ENCODE measurements at regions not wholly inside any gene's neighbourhood (a gene's known extent, or its start where the extent isn't known, plus 50 kb on each side); places are given as distances from the start of the nearest gene placed in this dataset.
A peak's percentile ranks its signal among the peaks of the same experiment; 100 is the strongest.

DNA sequence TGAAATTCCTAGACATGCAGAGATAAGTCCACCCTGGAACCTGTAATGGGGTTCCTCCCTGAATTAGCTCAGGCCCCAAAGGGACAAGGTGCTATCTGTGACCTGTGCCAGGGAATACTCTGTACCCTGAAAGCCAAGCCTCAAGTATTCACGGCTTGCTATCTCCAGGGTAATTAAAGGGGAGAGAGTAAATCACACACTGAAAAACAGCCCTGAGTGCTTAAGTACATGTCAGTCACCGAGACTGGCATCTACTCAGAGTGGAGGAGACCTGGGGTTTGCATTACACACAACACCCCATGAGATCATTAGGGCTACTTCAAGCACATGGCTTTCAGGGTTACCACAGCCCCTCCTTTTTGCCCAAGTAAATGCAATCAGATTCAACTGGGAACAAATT is 188.1 kb downstream of the CD83 start:
- Mint-ChIP-seq H3K4me3 (no peak overlapping the region), H3K9me3 (peaks cover 28% of the 10 kb centered on the region), H3K36me3 (ENCODE audit: low read depth) (peaks cover 26% of the 10 kb centered on the region), H3K27me3 (ENCODE audit: insufficient read depth, low read depth, poor library complexity) (peaks cover 4% of the 10 kb centered on the region), H3K27ac (no peak overlapping the region), H3K4me1 (peaks cover 11% of the 10 kb centered on the region; the same call in 2 of the 3 replicates)
- H3K4me1 ChIP-seq (ENCODE audit: insufficient read depth), result 0 out of 2 replicates have a peak, but pooled peaks cover 3% of the 10 kb centered on the region
- peak overlapping the region; percentile 33; the same call in 1 of the 2 replicates for H2AFZ ChIP-seq
- H3K9me2 ChIP-seq (ENCODE audit: insufficient read depth), result peaks cover 8% of the 10 kb centered on the region; the same call in 1 of the 2 replicates
- ATAC-seq, result peak; percentile 64
- DNase-seq (ENCODE audit: low spot score), result no peak
- H3F3A ChIP-seq (replicated peaks; ENCODE audit: low read depth), result no peaks in the 10 kb centered on the region
- H4K20me1 ChIP-seq (replicated peaks; ENCODE audit: insufficient read depth), result no peaks in the 10 kb centered on the region
- no peak overlapping the region for H3K4me2 ChIP-seq
- no peak overlapping the region for H3K27ac ChIP-seq (ENCODE audit: low read depth)
- no peaks in the 10 kb centered on the region for H3K36me3 ChIP-seq (ENCODE audit: insufficient read depth)
- H3K79me2 ChIP-seq (replicated peaks; ENCODE audit: insufficient read depth), result no peaks in the 10 kb centered on the region; the same call in 1 of the 2 replicates
- H3K4me3 ChIP-seq, result no peak overlapping the region
- TF ChIP-seq EZH2phosphoT487 (IDR thresholded peaks at IDR 0.05; ENCODE audit: unreplicated experiment) (no peak), CREB1 (CRISPR knock-in tag; IDR thresholded peaks at IDR 0.05; ENCODE audit: low read depth) (no peak), ZNF114 (CRISPR knock-in tag; IDR thresholded peaks at IDR 0.05) (no peak), ZNF331 (CRISPR knock-in tag; IDR thresholded peaks at IDR 0.05; ENCODE audit: low read depth) (no peak)
- no peaks in the 10 kb centered on the region for H3K27me3 ChIP-seq (ENCODE audit: insufficient read depth)

DNA sequence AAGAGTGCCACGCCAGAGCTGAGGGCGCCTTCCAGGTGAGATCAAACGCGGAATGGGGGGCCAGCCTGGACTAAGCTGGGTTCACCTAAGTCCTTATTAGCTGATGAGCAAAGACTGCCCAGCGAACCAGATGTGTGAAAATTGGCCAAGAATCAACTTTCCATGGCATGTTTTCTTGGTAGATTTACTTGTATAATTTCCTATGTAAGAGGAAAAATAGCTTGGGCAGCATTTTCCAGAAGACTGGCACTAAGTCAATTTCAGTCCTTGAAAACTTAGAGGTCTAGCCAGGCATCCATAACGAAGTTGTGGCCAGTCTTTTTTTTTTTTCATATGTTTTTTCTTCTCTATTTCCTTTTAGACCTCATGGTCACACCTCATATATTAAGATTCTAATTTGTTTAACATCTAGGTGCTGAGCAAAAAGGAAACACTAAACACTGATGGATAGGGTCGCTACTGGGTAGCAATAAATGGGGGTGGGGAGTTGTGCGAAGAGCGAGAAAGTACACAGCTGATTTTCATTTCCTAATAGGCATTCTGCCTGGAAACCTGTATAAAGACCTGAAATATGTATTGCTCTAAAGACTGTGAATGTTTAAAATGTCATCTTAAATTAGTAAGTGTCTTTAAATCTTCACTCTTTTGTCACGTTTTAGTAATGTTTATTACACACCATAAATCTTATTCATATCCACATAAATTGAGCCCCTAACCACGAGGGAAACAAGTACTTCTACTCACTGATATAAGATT is 188.8 kb downstream of the CD83 start:
- Histone ChIP-seq H3K9me2 (ENCODE audit: insufficient read depth) (peaks cover 8% of the 10 kb centered on the region; the same call in 1 of the 2 replicates), H3F3A (replicated peaks; ENCODE audit: low read depth) (no peaks in the 10 kb centered on the region), H2AFZ (peak overlapping the region; percentile 33; the same call in 1 of the 2 replicates), H3K36me3 (ENCODE audit: insufficient read depth) (no peaks in the 10 kb centered on the region), H3K4me3 (no peak overlapping the region), H4K20me1 (replicated peaks; ENCODE audit: insufficient read depth) (no peaks in the 10 kb centered on the region), H3K4me2 (no peak overlapping the region), H3K4me1 (ENCODE audit: insufficient read depth) (0 out of 2 replicates have a peak, but pooled peaks cover 3% of the 10 kb centered on the region), H3K27me3 (ENCODE audit: insufficient read depth) (no peaks in the 10 kb centered on the region), H3K79me2 (replicated peaks; ENCODE audit: insufficient read depth) (no peaks in the 10 kb centered on the region; the same call in 1 of the 2 replicates), H3K27ac (ENCODE audit: low read depth) (no peak overlapping the region)
- H3K4me1 Mint-ChIP-seq, result peaks cover 15% of the 10 kb centered on the region; the same call in 2 of the 3 replicates
- no peak overlapping the region for H3K4me3 Mint-ChIP-seq
- no peak for DNase-seq (ENCODE audit: low spot score)
- peaks cover 28% of the 10 kb centered on the region for H3K9me3 Mint-ChIP-seq
- H3K27ac Mint-ChIP-seq, result no peak overlapping the region
- peaks cover 26% of the 10 kb centered on the region for H3K36me3 Mint-ChIP-seq (ENCODE audit: low read depth)
- H3K27me3 Mint-ChIP-seq (ENCODE audit: insufficient read depth, low read depth, poor library complexity), result peaks cover 4% of the 10 kb centered on the region
- ATAC-seq, result no peak
- TF ChIP-seq ETS1 (IDR thresholded peaks at IDR 0.05) (no peak), JUNB (IDR thresholded peaks at IDR 0.05; ENCODE audit: unreplicated experiment) (no peak), STAT1 (IDR thresholded peaks at IDR 0.05; ENCODE audit: unreplicated experiment) (no peak), ZNF114 (CRISPR knock-in tag; IDR thresholded peaks at IDR 0.05) (no peak), ZNF331 (CRISPR knock-in tag; IDR thresholded peaks at IDR 0.05; ENCODE audit: low read depth) (no peak), EZH2phosphoT487 (IDR thresholded peaks at IDR 0.05; ENCODE audit: unreplicated experiment) (no peak)
- TF ChIP-seq, protein P1, sequence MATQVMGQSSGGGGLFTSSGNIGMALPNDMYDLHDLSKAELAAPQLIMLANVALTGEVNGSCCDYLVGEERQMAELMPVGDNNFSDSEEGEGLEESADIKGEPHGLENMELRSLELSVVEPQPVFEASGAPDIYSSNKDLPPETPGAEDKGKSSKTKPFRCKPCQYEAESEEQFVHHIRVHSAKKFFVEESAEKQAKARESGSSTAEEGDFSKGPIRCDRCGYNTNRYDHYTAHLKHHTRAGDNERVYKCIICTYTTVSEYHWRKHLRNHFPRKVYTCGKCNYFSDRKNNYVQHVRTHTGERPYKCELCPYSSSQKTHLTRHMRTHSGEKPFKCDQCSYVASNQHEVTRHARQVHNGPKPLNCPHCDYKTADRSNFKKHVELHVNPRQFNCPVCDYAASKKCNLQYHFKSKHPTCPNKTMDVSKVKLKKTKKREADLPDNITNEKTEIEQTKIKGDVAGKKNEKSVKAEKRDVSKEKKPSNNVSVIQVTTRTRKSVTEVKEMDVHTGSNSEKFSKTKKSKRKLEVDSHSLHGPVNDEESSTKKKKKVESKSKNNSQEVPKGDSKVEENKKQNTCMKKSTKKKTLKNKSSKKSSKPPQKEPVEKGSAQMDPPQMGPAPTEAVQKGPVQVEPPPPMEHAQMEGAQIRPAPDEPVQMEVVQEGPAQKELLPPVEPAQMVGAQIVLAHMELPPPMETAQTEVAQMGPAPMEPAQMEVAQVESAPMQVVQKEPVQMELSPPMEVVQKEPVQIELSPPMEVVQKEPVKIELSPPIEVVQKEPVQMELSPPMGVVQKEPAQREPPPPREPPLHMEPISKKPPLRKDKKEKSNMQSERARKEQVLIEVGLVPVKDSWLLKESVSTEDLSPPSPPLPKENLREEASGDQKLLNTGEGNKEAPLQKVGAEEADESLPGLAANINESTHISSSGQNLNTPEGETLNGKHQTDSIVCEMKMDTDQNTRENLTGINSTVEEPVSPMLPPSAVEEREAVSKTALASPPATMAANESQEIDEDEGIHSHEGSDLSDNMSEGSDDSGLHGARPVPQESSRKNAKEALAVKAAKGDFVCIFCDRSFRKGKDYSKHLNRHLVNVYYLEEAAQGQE (IDR thresholded peaks at IDR 0.05; ENCODE audit: unreplicated experiment), result no peak
- TF ChIP-seq, protein P2, sequence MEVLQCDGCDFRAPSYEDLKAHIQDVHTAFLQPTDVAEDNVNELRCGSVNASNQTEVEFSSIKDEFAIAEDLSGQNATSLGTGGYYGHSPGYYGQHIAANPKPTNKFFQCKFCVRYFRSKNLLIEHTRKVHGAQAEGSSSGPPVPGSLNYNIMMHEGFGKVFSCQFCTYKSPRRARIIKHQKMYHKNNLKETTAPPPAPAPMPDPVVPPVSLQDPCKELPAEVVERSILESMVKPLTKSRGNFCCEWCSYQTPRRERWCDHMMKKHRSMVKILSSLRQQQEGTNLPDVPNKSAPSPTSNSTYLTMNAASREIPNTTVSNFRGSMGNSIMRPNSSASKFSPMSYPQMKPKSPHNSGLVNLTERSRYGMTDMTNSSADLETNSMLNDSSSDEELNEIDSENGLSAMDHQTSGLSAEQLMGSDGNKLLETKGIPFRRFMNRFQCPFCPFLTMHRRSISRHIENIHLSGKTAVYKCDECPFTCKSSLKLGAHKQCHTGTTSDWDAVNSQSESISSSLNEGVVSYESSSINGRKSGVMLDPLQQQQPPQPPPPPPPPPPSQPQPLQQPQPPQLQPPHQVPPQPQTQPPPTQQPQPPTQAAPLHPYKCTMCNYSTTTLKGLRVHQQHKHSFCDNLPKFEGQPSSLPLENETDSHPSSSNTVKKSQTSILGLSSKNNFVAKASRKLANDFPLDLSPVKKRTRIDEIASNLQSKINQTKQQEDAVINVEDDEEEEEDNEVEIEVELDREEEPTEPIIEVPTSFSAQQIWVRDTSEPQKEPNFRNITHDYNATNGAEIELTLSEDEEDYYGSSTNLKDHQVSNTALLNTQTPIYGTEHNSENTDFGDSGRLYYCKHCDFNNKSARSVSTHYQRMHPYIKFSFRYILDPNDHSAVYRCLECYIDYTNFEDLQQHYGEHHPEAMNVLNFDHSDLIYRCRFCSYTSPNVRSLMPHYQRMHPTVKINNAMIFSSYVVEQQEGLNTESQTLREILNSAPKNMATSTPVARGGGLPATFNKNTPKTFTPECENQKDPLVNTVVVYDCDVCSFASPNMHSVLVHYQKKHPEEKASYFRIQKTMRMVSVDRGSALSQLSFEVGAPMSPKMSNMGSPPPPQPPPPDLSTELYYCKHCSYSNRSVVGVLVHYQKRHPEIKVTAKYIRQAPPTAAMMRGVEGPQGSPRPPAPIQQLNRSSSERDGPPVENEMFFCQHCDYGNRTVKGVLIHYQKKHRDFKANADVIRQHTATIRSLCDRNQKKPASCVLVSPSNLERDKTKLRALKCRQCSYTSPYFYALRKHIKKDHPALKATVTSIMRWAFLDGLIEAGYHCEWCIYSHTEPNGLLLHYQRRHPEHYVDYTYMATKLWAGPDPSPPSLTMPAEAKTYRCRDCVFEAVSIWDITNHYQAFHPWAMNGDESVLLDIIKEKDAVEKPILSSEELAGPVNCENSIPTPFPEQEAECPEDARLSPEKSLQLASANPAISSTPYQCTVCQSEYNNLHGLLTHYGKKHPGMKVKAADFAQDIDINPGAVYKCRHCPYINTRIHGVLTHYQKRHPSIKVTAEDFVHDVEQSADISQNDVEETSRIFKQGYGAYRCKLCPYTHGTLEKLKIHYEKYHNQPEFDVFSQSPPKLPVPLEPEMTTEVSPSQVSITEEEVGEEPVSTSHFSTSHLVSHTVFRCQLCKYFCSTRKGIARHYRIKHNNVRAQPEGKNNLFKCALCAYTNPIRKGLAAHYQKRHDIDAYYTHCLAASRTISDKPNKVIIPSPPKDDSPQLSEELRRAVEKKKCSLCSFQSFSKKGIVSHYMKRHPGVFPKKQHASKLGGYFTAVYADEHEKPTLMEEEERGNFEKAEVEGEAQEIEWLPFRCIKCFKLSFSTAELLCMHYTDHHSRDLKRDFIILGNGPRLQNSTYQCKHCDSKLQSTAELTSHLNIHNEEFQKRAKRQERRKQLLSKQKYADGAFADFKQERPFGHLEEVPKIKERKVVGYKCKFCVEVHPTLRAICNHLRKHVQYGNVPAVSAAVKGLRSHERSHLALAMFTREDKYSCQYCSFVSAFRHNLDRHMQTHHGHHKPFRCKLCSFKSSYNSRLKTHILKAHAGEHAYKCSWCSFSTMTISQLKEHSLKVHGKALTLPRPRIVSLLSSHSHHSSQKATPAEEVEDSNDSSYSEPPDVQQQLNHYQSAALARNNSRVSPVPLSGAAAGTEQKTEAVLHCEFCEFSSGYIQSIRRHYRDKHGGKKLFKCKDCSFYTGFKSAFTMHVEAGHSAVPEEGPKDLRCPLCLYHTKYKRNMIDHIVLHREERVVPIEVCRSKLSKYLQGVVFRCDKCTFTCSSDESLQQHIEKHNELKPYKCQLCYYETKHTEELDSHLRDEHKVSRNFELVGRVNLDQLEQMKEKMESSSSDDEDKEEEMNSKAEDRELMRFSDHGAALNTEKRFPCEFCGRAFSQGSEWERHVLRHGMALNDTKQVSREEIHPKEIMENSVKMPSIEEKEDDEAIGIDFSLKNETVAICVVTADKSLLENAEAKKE (CRISPR knock-in tag; IDR thresholded peaks at IDR 0.05), result no peak
